Upper lobe of left lung (tissue), 4 donors: ENCODE measurements at regions not wholly inside any gene's neighbourhood (a gene's known extent, or its start where the extent isn't known, plus 50 kb on each side); places are given as distances from the start of the nearest gene placed in this dataset.

Experiments used
- CTCF ChIP-seq, 6 experiments: fragments of 450-650 bp in 4 of 6; fragments of 200-600 bp in 2 of 6; sonication (generic) in 2 of 6; IDR thresholded peaks; one replicate each; pipeline ENCODE4 v1.5.1; 2016 to 2019; ENCODE audit warnings: antibody characterized with exemption in 6 of 6
- EP300 ChIP-seq, 4 donors: sonication (generic); formaldehyde crosslinking; IDR thresholded peaks; one replicate each; pipeline ENCODE4 v1.5.1; 2017; ENCODE audit warnings: antibody characterized with exemption in 4 of 4, control low read depth in 2 of 4
- POLR2AphosphoS5 ChIP-seq, 2 donors: sonication (generic); formaldehyde crosslinking; IDR thresholded peaks; one replicate each; pipeline ENCODE4 v1.5.1; 2017; ENCODE audit warnings: antibody characterized with exemption in 2 of 2

- TF ChIP-seq CTCF (IDR thresholded peaks at IDR 0.05) (no peak), POLR2AphosphoS5 (IDR thresholded peaks at IDR 0.05) (no peak), EP300 (IDR thresholded peaks at IDR 0.05) (no peak)
These were observed 172.2 kb upstream of the CENPE start for GRCh38 chr4:103370336-103370735.
